Panc1 (cell line): ENCODE measurements at regions not wholly inside any gene's neighbourhood (a gene's known extent, or its start where the extent isn't known, plus 50 kb on each side); places are given as distances from the start of the nearest gene placed in this dataset.

ENCODE experiments used
- POLR2AphosphoS5 ChIP-seq: IDR thresholded peaks from 2 replicates; pipeline ENCODE4 v1.6.1; 2012; ENCODE audit warnings: mild to moderate bottlenecking, low read depth, low read length, moderate library complexity
- REST ChIP-seq, 2 experiments: IDR thresholded peaks; 2 replicates each; pipeline ENCODE4 v1.6.1; 2011 to 2012; ENCODE audit warnings: low read depth in 2 of 2, control low read depth in 1 of 2, low read length in 1 of 2, mild to moderate bottlenecking in 1 of 2, moderate library complexity in 1 of 2; ENCODE audit not compliant: insufficient read depth in 1 of 2
- TF ChIP-seq, protein P1 (sequence below): fragments of 450-650 bp; IDR thresholded peaks from 2 replicates; pipeline ENCODE4 v1.5.1; 2017; ENCODE audit warnings: mild to moderate bottlenecking

DNA sequence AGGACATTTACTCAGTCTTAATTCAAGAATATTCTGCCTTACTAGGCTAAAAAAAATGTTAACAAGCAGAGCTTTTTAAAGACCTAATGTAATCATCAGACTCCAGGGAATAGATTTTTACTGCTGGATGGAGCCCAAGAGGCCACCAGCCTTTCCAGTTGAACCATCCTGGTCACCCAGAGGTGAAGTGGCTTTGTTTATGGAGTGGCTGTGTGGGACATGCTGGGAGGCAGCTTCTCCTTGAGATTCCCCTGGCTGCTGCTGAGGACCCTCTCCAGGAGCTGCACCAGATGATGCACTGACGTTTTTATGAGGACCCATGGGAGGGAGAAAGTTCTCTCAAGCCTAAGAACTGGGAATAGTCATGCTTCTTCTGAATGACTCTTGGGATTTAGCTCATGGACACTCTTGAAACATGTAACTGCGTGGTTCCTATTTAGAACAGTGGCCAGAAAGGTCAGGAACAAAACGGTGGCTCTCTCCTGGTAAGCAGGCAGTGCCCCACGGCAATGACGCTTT is 205.9 kb upstream of the MIR17HG start:
- no peak for TF ChIP-seq REST (IDR thresholded peaks at IDR 0.05; ENCODE audit: insufficient read depth in 1 of 2, low read depth in 2 of 2, low read length in 1 of 2)
- TF ChIP-seq, protein P1, sequence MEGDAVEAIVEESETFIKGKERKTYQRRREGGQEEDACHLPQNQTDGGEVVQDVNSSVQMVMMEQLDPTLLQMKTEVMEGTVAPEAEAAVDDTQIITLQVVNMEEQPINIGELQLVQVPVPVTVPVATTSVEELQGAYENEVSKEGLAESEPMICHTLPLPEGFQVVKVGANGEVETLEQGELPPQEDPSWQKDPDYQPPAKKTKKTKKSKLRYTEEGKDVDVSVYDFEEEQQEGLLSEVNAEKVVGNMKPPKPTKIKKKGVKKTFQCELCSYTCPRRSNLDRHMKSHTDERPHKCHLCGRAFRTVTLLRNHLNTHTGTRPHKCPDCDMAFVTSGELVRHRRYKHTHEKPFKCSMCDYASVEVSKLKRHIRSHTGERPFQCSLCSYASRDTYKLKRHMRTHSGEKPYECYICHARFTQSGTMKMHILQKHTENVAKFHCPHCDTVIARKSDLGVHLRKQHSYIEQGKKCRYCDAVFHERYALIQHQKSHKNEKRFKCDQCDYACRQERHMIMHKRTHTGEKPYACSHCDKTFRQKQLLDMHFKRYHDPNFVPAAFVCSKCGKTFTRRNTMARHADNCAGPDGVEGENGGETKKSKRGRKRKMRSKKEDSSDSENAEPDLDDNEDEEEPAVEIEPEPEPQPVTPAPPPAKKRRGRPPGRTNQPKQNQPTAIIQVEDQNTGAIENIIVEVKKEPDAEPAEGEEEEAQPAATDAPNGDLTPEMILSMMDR, result no peak
- TF ChIP-seq POLR2AphosphoS5, result no peak
